ENCODE measurements at regions not wholly inside any gene's neighbourhood (a gene's known extent, or its start where the extent isn't known, plus 50 kb on each side); places are given as distances from the start of the nearest gene placed in this dataset.

DNA sequence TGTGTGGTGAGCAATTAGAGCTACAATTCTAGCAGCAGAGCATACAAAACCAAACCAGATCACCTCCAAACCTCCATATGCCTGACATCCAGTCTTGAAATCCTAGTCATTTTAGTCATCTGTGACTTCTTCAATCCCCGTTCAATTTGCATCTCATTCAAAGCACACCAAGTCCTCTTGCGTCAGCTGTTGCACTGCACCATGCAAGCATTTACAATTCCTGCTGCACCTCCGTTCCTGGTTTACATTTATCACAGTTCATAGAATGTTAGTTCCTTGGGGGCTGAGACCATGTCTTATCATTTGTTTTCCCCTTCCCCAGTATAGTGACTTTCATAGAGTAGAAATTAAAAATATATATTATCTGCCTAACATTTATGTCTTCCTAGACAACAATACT is 116.9 kb downstream of the BDH1 start:
- Histone ChIP-seq H3K4me3 (replicated peaks in 1 of 4; ENCODE audit: control extremely low read depth in 1 of 4, insufficient read depth in 1 of 4, low read depth in 3 of 4, low read length in 4 of 4) (no peak overlapping the region), H3K36me3 (ENCODE audit: control insufficient read depth, insufficient read depth, low read length) (no peaks in the 10 kb centered on the region), H3K27ac (ENCODE audit: insufficient read depth, low read length) (no peak overlapping the region), H4K20me1 (ENCODE audit: control insufficient read depth, extremely low read depth, insufficient read depth, low read length) (no peaks in the 10 kb centered on the region), H3K9me3 (ENCODE audit: control insufficient read depth, insufficient read depth, low read depth, low read length) (no peaks in the 10 kb centered on the region), H3K4me1 (ENCODE audit: control insufficient read depth, extremely low read depth, insufficient read depth, low read length) (no peaks in the 10 kb centered on the region), H3K27me3 (ENCODE audit: control insufficient read depth, insufficient read depth, low read length) (peaks cover 15% of the 10 kb centered on the region), H2AFZ (ENCODE audit: low read length) (no peak overlapping the region), H3K4me2 (ENCODE audit: extremely low read depth, insufficient read depth, low read length) (no peak overlapping the region), H3K9ac (ENCODE audit: insufficient read depth, low read length) (no peak overlapping the region), H3K79me2 (ENCODE audit: control insufficient read depth, insufficient read depth, low read length) (no peaks in the 10 kb centered on the region)
- TF ChIP-seq CTCF (conservative IDR thresholded peaks at IDR 0.05 in 1 of 2, IDR thresholded peaks at IDR 0.05 in 1 of 2; ENCODE audit: low read depth in 1 of 2, low read length in 2 of 2): no peak
- no peak for DNase-seq (ENCODE audit: low read depth in 2 of 2)

DNA sequence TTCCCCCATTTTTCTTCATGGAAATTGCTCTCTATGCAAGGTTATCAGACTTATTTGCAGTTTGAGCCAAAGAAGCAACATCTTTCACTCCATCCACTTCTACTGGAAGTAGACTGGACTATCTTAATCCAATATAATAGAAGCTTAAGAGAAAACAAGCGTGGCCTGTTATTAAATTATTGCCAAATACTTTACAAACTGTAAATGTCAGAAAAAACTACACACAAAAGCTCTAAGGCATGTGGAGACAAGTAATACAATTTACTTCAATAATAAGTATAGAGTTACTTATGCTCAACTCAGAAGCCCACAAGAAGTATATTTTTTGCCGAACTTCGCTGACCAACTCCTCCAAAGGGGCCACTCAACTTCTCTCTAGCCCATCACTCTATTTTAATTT is 120.3 kb downstream of the BDH1 start:
- no peak overlapping the region for H2AFZ ChIP-seq (ENCODE audit: low read length)

DNA sequence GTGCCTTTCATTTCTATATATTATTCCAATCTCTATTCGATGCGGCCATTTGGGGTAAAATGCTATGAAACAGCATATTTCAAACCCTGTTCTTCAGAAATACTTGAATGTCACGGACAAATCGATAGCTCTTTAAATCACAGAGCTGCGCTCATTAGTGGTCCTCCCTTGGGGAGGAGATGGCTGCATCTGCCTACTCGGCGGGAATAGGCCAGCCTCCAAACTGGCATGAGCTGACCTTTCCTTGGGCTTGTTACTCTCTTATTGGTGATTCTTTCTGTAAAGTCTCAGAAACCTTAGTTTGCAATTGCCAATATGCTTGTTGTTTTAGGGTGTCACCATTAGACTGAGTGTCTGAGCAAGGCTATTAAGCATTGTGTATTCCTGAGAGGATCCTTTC is 120.9 kb downstream of the BDH1 start:
- no peak overlapping the region for H3K4me2 ChIP-seq (ENCODE audit: extremely low read depth, insufficient read depth, low read length)
- no peak overlapping the region for H3K9ac ChIP-seq (ENCODE audit: insufficient read depth, low read length)
- H2AFZ ChIP-seq (ENCODE audit: low read length): no peak overlapping the region
- H3K4me3 ChIP-seq (replicated peaks in 1 of 4; ENCODE audit: control extremely low read depth in 1 of 4, insufficient read depth in 1 of 4, low read depth in 3 of 4, low read length in 4 of 4): no peak overlapping the region
- H3K27me3 ChIP-seq (ENCODE audit: control insufficient read depth, insufficient read depth, low read length): peaks cover 6% of the 10 kb centered on the region
- no peak overlapping the region for H3K27ac ChIP-seq (ENCODE audit: insufficient read depth, low read length)
- no peaks in the 10 kb centered on the region for H3K9me3 ChIP-seq (ENCODE audit: control insufficient read depth, insufficient read depth, low read depth, low read length)
- peaks cover 2% of the 10 kb centered on the region for H3K4me1 ChIP-seq (ENCODE audit: control insufficient read depth, extremely low read depth, insufficient read depth, low read length)
- H3K36me3 ChIP-seq (ENCODE audit: control insufficient read depth, insufficient read depth, low read length): no peaks in the 10 kb centered on the region
- TF ChIP-seq EZH2 (IDR thresholded peaks at IDR 0.05; ENCODE audit: low read length, missing control alignments): no peak
- TF ChIP-seq CTCF (conservative IDR thresholded peaks at IDR 0.05 in 1 of 2, IDR thresholded peaks at IDR 0.05 in 1 of 2; ENCODE audit: low read depth in 1 of 2, low read length in 2 of 2): no peak
- no peaks in the 10 kb centered on the region for H4K20me1 ChIP-seq (ENCODE audit: control insufficient read depth, extremely low read depth, insufficient read depth, low read length)
- no peaks in the 10 kb centered on the region for H3K79me2 ChIP-seq (ENCODE audit: control insufficient read depth, insufficient read depth, low read length)
- no peak for DNase-seq (ENCODE audit: low read depth in 2 of 2)

More for the DNA sequence above, 120.3 kb downstream of the BDH1 start:
- Histone ChIP-seq H4K20me1 (ENCODE audit: control insufficient read depth, extremely low read depth, insufficient read depth, low read length) (no peaks in the 10 kb centered on the region), H3K27ac (ENCODE audit: insufficient read depth, low read length) (no peak overlapping the region), H3K9ac (ENCODE audit: insufficient read depth, low read length) (no peak overlapping the region), H3K9me3 (ENCODE audit: control insufficient read depth, insufficient read depth, low read depth, low read length) (no peaks in the 10 kb centered on the region), H3K4me3 (replicated peaks in 1 of 4; ENCODE audit: control extremely low read depth in 1 of 4, insufficient read depth in 1 of 4, low read depth in 3 of 4, low read length in 4 of 4) (no peak overlapping the region), H3K4me1 (ENCODE audit: control insufficient read depth, extremely low read depth, insufficient read depth, low read length) (peaks cover 2% of the 10 kb centered on the region), H3K4me2 (ENCODE audit: extremely low read depth, insufficient read depth, low read length) (no peak overlapping the region), H3K27me3 (ENCODE audit: control insufficient read depth, insufficient read depth, low read length) (peaks cover 6% of the 10 kb centered on the region), H3K36me3 (ENCODE audit: control insufficient read depth, insufficient read depth, low read length) (no peaks in the 10 kb centered on the region), H3K79me2 (ENCODE audit: control insufficient read depth, insufficient read depth, low read length) (no peaks in the 10 kb centered on the region)
- TF ChIP-seq CTCF (conservative IDR thresholded peaks at IDR 0.05 in 1 of 2, IDR thresholded peaks at IDR 0.05 in 1 of 2; ENCODE audit: low read depth in 1 of 2, low read length in 2 of 2) (no peak), EZH2 (IDR thresholded peaks at IDR 0.05; ENCODE audit: low read length, missing control alignments) (no peak)
- DNase-seq (ENCODE audit: low read depth in 2 of 2): no peak

Data from fibroblast of lung (primary cell).